Fibroblast of lung (primary cell): ENCODE measurements at regions not wholly inside any gene's neighbourhood (a gene's known extent, or its start where the extent isn't known, plus 50 kb on each side); places are given as distances from the start of the nearest gene placed in this dataset.
A peak's percentile ranks its signal among the peaks of the same experiment; 100 is the strongest.

Experiments used
- DNase-seq, 2 donors: peaks; one replicate each; pipeline versions ENCODE4 v3.0.0 to v3.0.0-alpha.2; 2010; ENCODE audit warnings: low read depth in 2 of 2
- H2AFZ ChIP-seq: 2 replicates; pipeline ENCODE4 v1.5.1; 2012; ENCODE audit warnings: low read length, control low read depth, inconsistent platforms
- H3K27ac ChIP-seq: 2 replicates; pipeline ENCODE4 v1.5.1; 2011; ENCODE audit warnings: low read length, control low read depth; ENCODE audit not compliant: insufficient read depth
- H3K27me3 ChIP-seq: 2 replicates; pipeline ENCODE4 v1.5.1; 2011; ENCODE audit warnings: mild to moderate bottlenecking, low read length; ENCODE audit not compliant: control insufficient read depth, insufficient read depth
- H3K36me3 ChIP-seq: 2 replicates; pipeline ENCODE4 v1.5.1; 2011; ENCODE audit warnings: low read length; ENCODE audit not compliant: control insufficient read depth, insufficient read depth
- H3K4me1 ChIP-seq: 2 replicates; pipeline ENCODE4 v1.5.1; 2011; ENCODE audit warnings: low read length; ENCODE audit not compliant: control insufficient read depth, insufficient read depth; ENCODE audit errors: extremely low read depth
- H3K4me2 ChIP-seq: 2 replicates; pipeline ENCODE4 v1.5.1; 2011; ENCODE audit warnings: low read length, control low read depth; ENCODE audit not compliant: insufficient read depth; ENCODE audit errors: extremely low read depth
- H3K4me3 ChIP-seq, 4 experiments: fragments of 200-600 bp in 1 of 4; sonication (generic) in 1 of 4; replicated peaks in 1 of 4; 2 replicates each; pipeline ENCODE4 v1.5.1; 2011 to 2016; ENCODE audit warnings: low read length in 4 of 4, low read depth in 3 of 4, mild to moderate bottlenecking in 3 of 4, control low read depth in 2 of 4, inconsistent platforms in 1 of 4, mixed read lengths in 1 of 4; ENCODE audit not compliant: insufficient read depth in 1 of 4; ENCODE audit errors: control extremely low read depth in 1 of 4
- H3K79me2 ChIP-seq: 2 replicates; pipeline ENCODE4 v1.5.1; 2012; ENCODE audit warnings: mild to moderate bottlenecking, low read length, inconsistent platforms; ENCODE audit not compliant: control insufficient read depth, insufficient read depth
- H3K9ac ChIP-seq: 2 replicates; pipeline ENCODE4 v1.5.1; 2011; ENCODE audit warnings: mild to moderate bottlenecking, low read length, control low read depth; ENCODE audit not compliant: insufficient read depth
- H3K9me3 ChIP-seq: 2 replicates; pipeline ENCODE4 v1.5.1; 2012; ENCODE audit warnings: low read depth, low read length; ENCODE audit not compliant: control insufficient read depth, insufficient read depth
- H4K20me1 ChIP-seq: 2 replicates; pipeline ENCODE4 v1.5.1; 2011; ENCODE audit warnings: low read length; ENCODE audit not compliant: control insufficient read depth, insufficient read depth; ENCODE audit errors: extremely low read depth
- CTCF ChIP-seq, 2 donors: IDR thresholded peaks in 1 of 2; conservative IDR thresholded peaks in 1 of 2; 1 replicate in 1 of 2; 2 replicates in 1 of 2; pipeline ENCODE4 v1.5.1; 2011 to 2012; ENCODE audit warnings: low read length in 2 of 2, control low read depth in 1 of 2, inconsistent platforms in 1 of 2, low read depth in 1 of 2, mild to moderate bottlenecking in 1 of 2
- EZH2 ChIP-seq: IDR thresholded peaks from 2 replicates; pipeline ENCODE4 v1.5.1; 2012; ENCODE audit warnings: low read length, control low read depth, mild to moderate bottlenecking; ENCODE audit errors: missing control alignments

GRCh38 chr16:85426806-85427205 is 186.3 kb upstream of the GSE1 start:
- Histone ChIP-seq H3K27ac (no peak overlapping the region), H3K4me2 (no peak overlapping the region), H3K9me3 (no peaks in the 10 kb centered on the region), H2AFZ (no peak overlapping the region), H3K36me3 (no peaks in the 10 kb centered on the region), H3K4me1 (no peaks in the 10 kb centered on the region), H3K9ac (no peak overlapping the region), H4K20me1 (no peaks in the 10 kb centered on the region), H3K27me3 (no peaks in the 10 kb centered on the region), H3K4me3 (no peak overlapping the region), H3K79me2 (no peaks in the 10 kb centered on the region)
- DNase-seq: no peak
- TF ChIP-seq CTCF (conservative IDR thresholded peaks at IDR 0.05 in 1 of 2, IDR thresholded peaks at IDR 0.05 in 1 of 2; ENCODE audit: low read depth in 1 of 2, low read length in 2 of 2) (no peak), EZH2 (no peak)

GRCh38 chr16:85428168-85428898 is 184.8 kb upstream of the GSE1 start:
- Histone ChIP-seq H3K4me2 (no peak overlapping the region), H3K4me3 (no peak overlapping the region), H3K4me1 (no peaks in the 10 kb centered on the region), H3K36me3 (no peaks in the 10 kb centered on the region), H3K27ac (no peak overlapping the region), H3K79me2 (no peaks in the 10 kb centered on the region), H4K20me1 (no peaks in the 10 kb centered on the region), H3K9ac (no peak overlapping the region), H3K9me3 (no peaks in the 10 kb centered on the region), H2AFZ (no peak overlapping the region), H3K27me3 (no peaks in the 10 kb centered on the region)
- no peak for DNase-seq
- peak; percentile 34 to 43 for TF ChIP-seq CTCF (conservative IDR thresholded peaks at IDR 0.05 in 1 of 2, IDR thresholded peaks at IDR 0.05 in 1 of 2; ENCODE audit: low read depth in 1 of 2, low read length in 2 of 2)
- TF ChIP-seq EZH2: no peak

- TF ChIP-seq EZH2 (no peak), CTCF (conservative IDR thresholded peaks at IDR 0.05 in 1 of 2, IDR thresholded peaks at IDR 0.05 in 1 of 2; ENCODE audit: low read depth in 1 of 2, low read length in 2 of 2) (no peak)
- no peak for DNase-seq
Measured at GRCh38 chr16:85428899-85429775, 184.0 kb upstream of the GSE1 start.

More at GRCh38 chr16:85428899-85429775, 184.0 kb upstream of the GSE1 start:
- no peak overlapping the region for H3K4me3 ChIP-seq
- no peak overlapping the region for H2AFZ ChIP-seq
- no peak overlapping the region for H3K4me2 ChIP-seq
- no peak overlapping the region for H3K9ac ChIP-seq
- H3K79me2 ChIP-seq: no peaks in the 10 kb centered on the region
- H3K9me3 ChIP-seq: no peaks in the 10 kb centered on the region
- H4K20me1 ChIP-seq: no peaks in the 10 kb centered on the region
- no peaks in the 10 kb centered on the region for H3K4me1 ChIP-seq
- no peaks in the 10 kb centered on the region for H3K27me3 ChIP-seq
- no peak overlapping the region for H3K27ac ChIP-seq
- H3K36me3 ChIP-seq: no peaks in the 10 kb centered on the region
